ENCODE measurements at regions not wholly inside any gene's neighbourhood (a gene's known extent, or its start where the extent isn't known, plus 50 kb on each side); places are given as distances from the start of the nearest gene placed in this dataset.
"Not testable (repeated sequence)": the region's sequence is repeated elsewhere in the genome, so short reads cannot be mapped to it uniquely, and the experiment has no call there.

- no peak for DNase-seq
These were observed 144.9 kb downstream of the CHIC2 start for GRCh38 chr4:53919535-53919934.

- no peak for DNase-seq
These were observed 146.7 kb downstream of the CHIC2 start for GRCh38 chr4:53917729-53918128.

GRCh38 chr4:53916431-53916889, 147.9 kb downstream of the CHIC2 start:
- no peak for DNase-seq

- peak; percentile 32 for DNase-seq
These were observed 149.9 kb downstream of the CHIC2 start for GRCh38 chr4:53914313-53915016.

GRCh38 chr4:53913771-53914170, 150.6 kb downstream of the CHIC2 start:
- DNase-seq, result no peak

- DNase-seq, result no peak
These were observed 151.5 kb downstream of the CHIC2 start for GRCh38 chr4:53912766-53913497.

GRCh38 chr4:53908661-53909078, 155.7 kb downstream of the CHIC2 start:
- DNase-seq, result peak; percentile 59

- no peak for DNase-seq
These were observed 156.6 kb downstream of the CHIC2 start for GRCh38 chr4:53907772-53908171.

- DNase-seq, result no peak
These were observed 157.7 kb downstream of the CHIC2 start for GRCh38 chr4:53906606-53907190.

GRCh38 chr4:53905941-53906377, 158.4 kb downstream of the CHIC2 start:
- peak; percentile 12 for DNase-seq

GRCh38 chr4:53905276-53905940, 159.0 kb downstream of the CHIC2 start:
- no peak for DNase-seq

- DNase-seq, result no peak
These were observed 161.6 kb downstream of the CHIC2 start for GRCh38 chr4:53902786-53903185.

GRCh38 chr4:53900271-53900649, 164.1 kb downstream of the CHIC2 start:
- no peak for DNase-seq

- DNase-seq, result no peak
These were observed 164.7 kb downstream of the CHIC2 start for GRCh38 chr4:53899586-53900270.

- DNase-seq, result no peak
These were observed 169.3 kb downstream of the CHIC2 start for GRCh38 chr4:53895137-53895536.

GRCh38 chr4:53890461-53890860, 173.9 kb downstream of the CHIC2 start:
- no peak for DNase-seq

- no peak for DNase-seq
These were observed 174.9 kb downstream of the CHIC2 start for GRCh38 chr4:53889326-53890055.

- DNase-seq, result no peak
These were observed 178.3 kb downstream of the CHIC2 start for GRCh38 chr4:53886090-53886489.

GRCh38 chr4:53885668-53886067, 178.7 kb downstream of the CHIC2 start:
- no peak for DNase-seq

- DNase-seq, result not testable (repeated sequence)
These were observed 187.3 kb downstream of the CHIC2 start for GRCh38 chr4:53877096-53877495.

- DNase-seq, result no peak
These were observed 198.3 kb downstream of the CHIC2 start for GRCh38 chr4:53866055-53866454.

- no peak for DNase-seq
These were observed 199.4 kb downstream of the CHIC2 start for GRCh38 chr4:53865054-53865453.

Data from NCI-H82 (cell line).